ENCODE measurements at regions not wholly inside any gene's neighbourhood (a gene's known extent, or its start where the extent isn't known, plus 50 kb on each side); places are given as distances from the start of the nearest gene placed in this dataset.

DNA sequence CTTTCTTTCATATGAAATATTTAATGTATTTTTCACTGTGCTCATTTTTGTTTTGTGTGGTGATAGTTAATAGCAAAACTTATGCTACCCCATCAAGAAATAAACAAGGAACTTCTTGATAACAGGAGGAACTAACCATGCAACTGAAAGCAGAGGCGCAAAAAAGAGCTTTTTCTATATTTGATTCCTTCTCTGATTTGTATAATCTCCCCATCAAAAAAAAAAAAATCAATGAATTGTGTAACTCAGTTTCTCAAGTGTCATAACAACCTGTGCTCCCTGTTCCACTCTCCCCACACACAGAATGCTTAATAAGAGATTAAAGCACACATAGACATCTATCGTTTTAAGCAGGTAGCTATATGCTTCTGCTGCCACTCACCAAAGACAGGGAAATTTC lies 67.3 kb upstream of the MED4 start:
- H3K36me3 Mint-ChIP-seq: no peaks in the 10 kb centered on the region
- H3K27me3 Mint-ChIP-seq: no peaks in the 10 kb centered on the region
- H3K4me1 Mint-ChIP-seq: peaks cover 15 to 50% (median 37%) of the 10 kb centered on the region in 3 donors
- peaks cover 11% of the 10 kb centered on the region for H3K4me1 ChIP-seq (ENCODE audit: insufficient read depth, low read length)
- peak overlapping the region in 1 of 8 donors; percentile 7 for H3K27ac Mint-ChIP-seq
- CTCF ChIA-PET: interaction anchor here (1.6 kb wide), 1 partner anchor 59 kb away, joined by 4 read pairs; no protein-coding TSS in a partner anchor
- no peaks in the 10 kb centered on the region for H3K9me3 Mint-ChIP-seq
- H3K9me3 ChIP-seq (ENCODE audit: low read length): no peaks in the 10 kb centered on the region
- H3K4me3 Mint-ChIP-seq: no peak overlapping the region
- POLR2A ChIA-PET: interaction anchor here (0.7 kb wide), 1 partner anchor 70 kb away, joined by 3 read pairs; no protein-coding TSS in a partner anchor
- no peak overlapping the region for H3K27ac ChIP-seq (ENCODE audit: low read depth, low read length)
- H3K36me3 ChIP-seq (ENCODE audit: insufficient read depth, low read length): no peaks in the 10 kb centered on the region
- no peak overlapping the region for H3K4me3 ChIP-seq (ENCODE audit: low read length)
- no peaks in the 10 kb centered on the region for H3K27me3 ChIP-seq (ENCODE audit: insufficient read depth, low read length, poor library complexity, severe bottlenecking)
- DNase-seq: no peak

DNA sequence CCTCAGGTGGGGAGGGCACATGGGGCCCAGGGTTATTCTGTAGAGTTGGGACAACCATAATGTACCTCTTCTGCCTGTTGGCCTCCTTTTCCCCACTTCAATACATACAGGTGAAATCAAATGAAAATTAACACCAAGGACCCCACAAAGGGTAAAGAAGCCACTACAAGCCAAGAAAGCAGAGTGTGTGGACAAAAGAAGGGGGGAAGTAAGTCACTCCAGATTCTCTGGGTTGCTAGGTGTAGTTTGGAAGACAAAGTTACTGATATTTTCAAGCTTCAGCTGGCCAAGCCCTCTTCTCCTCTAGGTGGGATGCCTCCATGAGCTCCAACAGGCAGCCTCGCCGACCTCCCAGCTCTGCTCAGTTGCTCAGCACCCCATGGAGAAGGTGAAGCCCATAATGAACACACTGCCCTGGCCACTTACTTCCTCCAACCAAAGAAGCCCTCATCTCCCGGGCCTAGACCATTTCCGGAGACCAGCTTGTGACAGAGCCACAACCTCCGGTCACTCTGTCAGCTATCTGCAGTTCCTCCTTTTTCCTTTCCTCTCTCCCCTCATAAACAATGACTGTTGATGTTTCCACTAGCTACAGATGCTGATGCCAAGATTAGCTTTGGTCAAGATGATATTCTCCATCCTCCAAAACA lies 66.8 kb upstream of the MED4 start:
- POLR2A ChIA-PET: interaction anchor here (0.7 kb wide), 1 partner anchor 69 kb away, joined by 3 read pairs; no protein-coding TSS in a partner anchor
- Histone ChIP-seq H3K4me1 (ENCODE audit: insufficient read depth, low read length) (peaks cover 16% of the 10 kb centered on the region), H3K36me3 (ENCODE audit: insufficient read depth, low read length) (no peaks in the 10 kb centered on the region), H3K9me3 (ENCODE audit: low read length) (no peaks in the 10 kb centered on the region), H3K27me3 (ENCODE audit: insufficient read depth, low read length, poor library complexity, severe bottlenecking) (no peaks in the 10 kb centered on the region), H3K27ac (ENCODE audit: low read depth, low read length) (no peak overlapping the region), H3K4me3 (ENCODE audit: low read length) (no peak overlapping the region)
- Mint-ChIP-seq H3K27me3 (no peaks in the 10 kb centered on the region), H3K4me3 (no peak overlapping the region), H3K9me3 (no peaks in the 10 kb centered on the region), H3K27ac (peak overlapping the region in 2 of 8 donors; percentile 7 to 12), H3K4me1 (peaks cover 14 to 46% (median 39%) of the 10 kb centered on the region in 3 donors), H3K36me3 (no peaks in the 10 kb centered on the region)
- CTCF ChIA-PET: interaction anchor here (1.1 to 1.6 kb wide), 2 partner anchors 59 to 71 kb away, joined by 3 to 4 read pairs; partner anchors contain the start of gene ITM2B
- DNase-seq: no peak

DNA sequence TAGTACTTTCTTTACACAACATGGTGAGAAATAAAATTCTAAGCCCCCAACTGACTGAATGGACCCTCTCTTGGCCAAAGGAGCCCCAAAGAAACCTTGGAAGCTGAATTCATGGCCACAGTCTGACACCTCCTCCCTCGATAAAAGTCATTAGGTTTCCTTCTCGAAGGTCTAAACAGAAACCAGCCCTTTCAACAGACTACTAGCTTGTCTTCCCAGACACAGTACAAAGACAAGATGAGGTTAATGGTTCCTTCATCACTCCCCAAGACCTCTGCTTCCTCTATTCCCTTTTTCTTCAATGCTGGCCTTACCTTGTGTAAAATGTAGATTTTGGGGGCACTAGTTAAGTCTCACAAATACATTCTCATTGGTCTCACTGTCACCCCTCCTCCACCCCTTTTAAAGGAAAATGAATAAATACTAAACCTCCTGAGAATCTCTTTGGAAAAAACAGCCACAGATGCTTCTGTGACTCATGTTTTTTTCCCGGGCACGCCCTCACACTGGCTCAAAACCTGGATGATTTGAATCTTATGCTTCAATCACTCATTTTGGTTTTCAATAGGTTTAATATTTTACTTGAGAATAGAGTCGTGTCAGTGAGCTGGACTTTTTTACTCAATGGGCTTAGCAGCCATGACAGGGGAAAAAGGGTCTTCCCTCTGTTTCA lies 65.8 kb upstream of the MED4 start:
- Mint-ChIP-seq H3K9me3 (no peaks in the 10 kb centered on the region), H3K36me3 (no peaks in the 10 kb centered on the region), H3K27me3 (no peaks in the 10 kb centered on the region), H3K27ac (peak overlapping the region in 4 of 8 donors; percentile 0 to 52 (median 12)), H3K4me3 (peak overlapping the region in 2 of 7 donors; percentile 2 to 21), H3K4me1 (peaks cover 22 to 51% (median 49%) of the 10 kb centered on the region in 3 donors)
- Histone ChIP-seq H3K27me3 (ENCODE audit: insufficient read depth, low read length, poor library complexity, severe bottlenecking) (no peaks in the 10 kb centered on the region), H3K4me1 (ENCODE audit: insufficient read depth, low read length) (peaks cover 24% of the 10 kb centered on the region), H3K27ac (ENCODE audit: low read depth, low read length) (no peak overlapping the region), H3K4me3 (ENCODE audit: low read length) (no peak overlapping the region), H3K36me3 (ENCODE audit: insufficient read depth, low read length) (no peaks in the 10 kb centered on the region), H3K9me3 (ENCODE audit: low read length) (no peaks in the 10 kb centered on the region)
- CTCF ChIA-PET: interaction anchor here (1.1 kb wide), 1 partner anchor 72 kb away, joined by 3 read pairs; the partner anchor contains the start of gene ITM2B
- no peak for DNase-seq
- POLR2A ChIA-PET: no interaction called here

DNA sequence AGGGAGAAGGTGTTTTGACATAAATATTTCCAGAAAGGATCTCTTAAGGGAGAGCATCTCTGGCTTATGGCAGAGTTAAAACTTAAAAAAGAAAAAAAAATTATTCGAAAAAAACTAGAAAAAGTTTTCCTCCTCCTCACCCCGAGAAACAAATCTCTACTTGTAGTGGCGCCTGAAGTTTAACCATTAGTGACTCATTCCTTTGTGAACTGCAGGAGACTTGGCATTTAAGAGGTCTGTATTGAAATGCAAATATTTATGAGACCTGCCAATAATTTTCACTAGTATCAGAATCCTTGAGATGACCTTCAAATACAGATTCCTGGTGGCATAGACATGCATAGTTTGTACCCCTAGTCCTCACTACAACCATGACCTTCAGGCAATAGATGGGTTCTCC lies 64.9 kb upstream of the MED4 start:
- Mint-ChIP-seq H3K4me3 (no peak overlapping the region), H3K9me3 (no peaks in the 10 kb centered on the region), H3K27me3 (no peaks in the 10 kb centered on the region), H3K36me3 (no peaks in the 10 kb centered on the region), H3K4me1 (peaks cover 31 to 60% (median 58%) of the 10 kb centered on the region in 3 donors), H3K27ac (peak overlapping the region in 1 of 8 donors; percentile 0)
- H3K9me3 ChIP-seq (ENCODE audit: low read length): no peaks in the 10 kb centered on the region
- ChIA-PET POLR2A (no interaction called here), CTCF (no interaction called here)
- no peaks in the 10 kb centered on the region for H3K36me3 ChIP-seq (ENCODE audit: insufficient read depth, low read length)
- no peak for DNase-seq
- peaks cover 34% of the 10 kb centered on the region for H3K4me1 ChIP-seq (ENCODE audit: insufficient read depth, low read length)
- H3K27ac ChIP-seq (ENCODE audit: low read depth, low read length): no peak overlapping the region
- no peak overlapping the region for H3K4me3 ChIP-seq (ENCODE audit: low read length)
- H3K27me3 ChIP-seq (ENCODE audit: insufficient read depth, low read length, poor library complexity, severe bottlenecking): no peaks in the 10 kb centered on the region

DNA sequence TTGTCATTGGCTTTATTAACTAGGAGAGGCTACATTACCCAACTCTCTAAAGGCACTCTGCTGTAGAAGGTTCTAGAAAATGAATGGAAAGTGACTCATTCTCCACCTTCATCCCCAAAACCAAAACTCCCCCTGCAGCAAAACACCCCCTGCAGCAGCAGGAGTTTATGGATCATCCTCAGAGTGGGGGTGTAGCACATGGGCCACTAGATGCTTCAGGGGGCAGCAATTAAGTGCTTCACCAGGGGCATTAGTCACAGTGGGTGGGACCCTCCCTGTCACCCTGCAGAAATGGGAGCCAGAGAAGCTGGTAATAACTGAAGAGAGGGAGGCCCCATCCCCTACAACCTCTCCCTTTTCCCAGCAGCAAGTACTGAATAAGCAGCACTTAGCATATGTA lies 64.5 kb upstream of the MED4 start:
- H3K36me3 Mint-ChIP-seq: no peaks in the 10 kb centered on the region
- Histone ChIP-seq H3K27ac (ENCODE audit: low read depth, low read length) (no peak overlapping the region), H3K9me3 (ENCODE audit: low read length) (no peaks in the 10 kb centered on the region), H3K36me3 (ENCODE audit: insufficient read depth, low read length) (no peaks in the 10 kb centered on the region), H3K4me1 (ENCODE audit: insufficient read depth, low read length) (peaks cover 38% of the 10 kb centered on the region), H3K27me3 (ENCODE audit: insufficient read depth, low read length, poor library complexity, severe bottlenecking) (no peaks in the 10 kb centered on the region), H3K4me3 (ENCODE audit: low read length) (no peak overlapping the region)
- no peaks in the 10 kb centered on the region for H3K9me3 Mint-ChIP-seq
- DNase-seq: no peak
- H3K27me3 Mint-ChIP-seq: no peaks in the 10 kb centered on the region
- ChIA-PET POLR2A (no interaction called here), CTCF (no interaction called here)
- peak overlapping the region in 2 of 8 donors; percentile 7 to 66 for H3K27ac Mint-ChIP-seq
- no peak overlapping the region for H3K4me3 Mint-ChIP-seq
- H3K4me1 Mint-ChIP-seq: peaks cover 36 to 64% (median 62%) of the 10 kb centered on the region in 3 donors

DNA sequence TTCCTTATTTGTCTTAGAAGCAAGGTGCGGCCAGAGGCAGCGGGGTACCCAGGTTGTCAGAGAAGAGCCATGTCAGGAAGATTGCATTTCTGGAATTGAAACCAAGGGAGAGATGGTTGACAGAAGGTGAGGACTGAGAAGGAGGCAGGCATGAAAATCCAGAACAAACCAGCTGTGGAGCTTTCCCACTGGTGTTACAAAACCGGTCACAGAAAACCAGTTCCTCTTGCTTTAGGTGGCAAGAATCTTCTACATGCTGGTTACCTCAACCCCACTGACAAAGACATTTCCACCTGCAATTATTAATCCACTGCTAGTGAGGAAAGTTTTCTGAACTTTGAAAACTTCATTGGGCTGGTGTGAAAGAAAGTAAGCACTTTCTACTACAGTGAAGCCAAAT lies 64.0 kb upstream of the MED4 start:
- Mint-ChIP-seq H3K4me1 (peaks cover 40 to 69% (median 67%) of the 10 kb centered on the region in 3 donors), H3K27ac (peak overlapping the region in 4 of 8 donors; percentile 3 to 56 (median 38)), H3K36me3 (no peaks in the 10 kb centered on the region), H3K27me3 (no peaks in the 10 kb centered on the region), H3K4me3 (no peak overlapping the region), H3K9me3 (no peaks in the 10 kb centered on the region)
- Histone ChIP-seq H3K4me1 (ENCODE audit: insufficient read depth, low read length) (peaks cover 43% of the 10 kb centered on the region), H3K9me3 (ENCODE audit: low read length) (no peaks in the 10 kb centered on the region), H3K27ac (ENCODE audit: low read depth, low read length) (no peak overlapping the region), H3K4me3 (ENCODE audit: low read length) (no peak overlapping the region), H3K36me3 (ENCODE audit: insufficient read depth, low read length) (no peaks in the 10 kb centered on the region), H3K27me3 (ENCODE audit: insufficient read depth, low read length, poor library complexity, severe bottlenecking) (no peaks in the 10 kb centered on the region)
- CTCF ChIA-PET: no interaction called here
- POLR2A ChIA-PET: interaction anchor here (0.6 kb wide), 1 partner anchor 52 kb away, joined by 5 read pairs; no protein-coding TSS in a partner anchor
- no peak for DNase-seq

DNA sequence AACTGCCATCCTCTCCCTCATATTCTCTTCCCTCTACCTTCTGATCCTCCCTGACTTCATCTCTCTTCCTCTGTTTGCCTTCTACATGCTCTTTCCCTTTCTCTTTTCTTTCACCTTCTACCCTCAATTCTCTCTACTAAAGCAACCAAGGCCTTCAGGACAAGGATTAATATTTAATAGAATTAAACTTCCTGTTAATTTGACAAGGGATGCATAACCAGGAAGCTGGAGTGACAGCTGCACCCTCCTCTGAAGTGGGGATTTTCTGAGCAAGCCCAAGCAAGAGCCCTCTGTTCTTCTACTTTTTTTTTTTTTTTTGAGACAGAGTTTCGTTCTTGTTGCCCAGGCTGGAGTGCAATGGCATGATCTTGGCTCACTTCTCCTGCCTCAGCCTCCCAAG lies 63.4 kb upstream of the MED4 start:
- Histone ChIP-seq H3K27ac (ENCODE audit: low read depth, low read length) (no peak overlapping the region), H3K9me3 (ENCODE audit: low read length) (no peaks in the 10 kb centered on the region), H3K4me1 (ENCODE audit: insufficient read depth, low read length) (peaks cover 48% of the 10 kb centered on the region), H3K36me3 (ENCODE audit: insufficient read depth, low read length) (no peaks in the 10 kb centered on the region), H3K4me3 (ENCODE audit: low read length) (no peak overlapping the region), H3K27me3 (ENCODE audit: insufficient read depth, low read length, poor library complexity, severe bottlenecking) (no peaks in the 10 kb centered on the region)
- no peaks in the 10 kb centered on the region for H3K36me3 Mint-ChIP-seq
- POLR2A ChIA-PET: interaction anchor here (0.6 kb wide), 1 partner anchor 52 kb away, joined by 5 read pairs; no protein-coding TSS in a partner anchor
- H3K4me1 Mint-ChIP-seq: peaks cover 44 to 76% (median 73%) of the 10 kb centered on the region in 3 donors
- peak overlapping the region in 4 of 7 donors; percentile 4 to 28 (median 8) for H3K4me3 Mint-ChIP-seq
- H3K27me3 Mint-ChIP-seq: no peaks in the 10 kb centered on the region
- CTCF ChIA-PET: no interaction called here
- peak overlapping the region; percentile 22 to 89 (median 64) for H3K27ac Mint-ChIP-seq
- H3K9me3 Mint-ChIP-seq: no peaks in the 10 kb centered on the region
- no peak for DNase-seq

DNA sequence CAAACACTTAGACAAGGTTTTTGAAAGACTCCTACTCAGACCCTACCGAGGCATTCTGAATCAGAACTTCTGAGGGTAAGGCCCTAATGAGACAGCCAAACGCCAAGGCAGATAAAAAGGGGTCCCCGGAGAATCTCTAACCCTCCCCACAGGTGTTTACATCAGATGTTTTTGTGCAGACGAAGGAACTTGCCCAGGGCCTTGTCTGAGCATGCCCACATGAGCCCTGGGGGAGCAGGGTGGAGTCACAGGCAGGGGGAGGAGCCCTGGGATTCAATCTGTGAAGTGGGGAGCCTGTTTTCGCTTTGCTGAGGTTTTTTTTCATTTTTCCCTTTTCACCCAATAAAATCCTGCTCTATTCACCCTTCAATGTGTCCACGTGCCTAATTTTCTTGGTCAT lies 61.6 kb upstream of the MED4 start:
- Mint-ChIP-seq H3K27ac (peak overlapping the region; percentile 78 to 98 (median 88)), H3K36me3 (no peaks in the 10 kb centered on the region), H3K27me3 (no peaks in the 10 kb centered on the region), H3K4me1 (peaks cover 62 to 88% (median 83%) of the 10 kb centered on the region in 3 donors), H3K4me3 (peak overlapping the region; percentile 25 to 89 (median 77)), H3K9me3 (no peaks in the 10 kb centered on the region)
- H3K4me3 ChIP-seq (ENCODE audit: low read length): peak overlapping the region; percentile 19
- peaks cover 66% of the 10 kb centered on the region for H3K4me1 ChIP-seq (ENCODE audit: insufficient read depth, low read length)
- H3K27ac ChIP-seq (ENCODE audit: low read depth, low read length): peak overlapping the region; percentile 60
- no peaks in the 10 kb centered on the region for H3K36me3 ChIP-seq (ENCODE audit: insufficient read depth, low read length)
- peak; percentile 53 to 90 (median 73) for DNase-seq
- ChIA-PET CTCF (interaction anchor here (1.2 to 4.3 kb wide), 9 partner anchors 26 to 119 kb away, joined by 3 to 19 read pairs (median 5); partner anchors contain the start of genes ITM2B and NUDT15), POLR2A (interaction anchor here (0.7 to 2.5 kb wide), 7 partner anchors 20 to 119 kb away, joined by 3 to 34 read pairs (median 4); partner anchors contain the start of genes ITM2B and NUDT15)
- H3K27me3 ChIP-seq (ENCODE audit: insufficient read depth, low read length, poor library complexity, severe bottlenecking): no peaks in the 10 kb centered on the region
- H3K9me3 ChIP-seq (ENCODE audit: low read length): no peaks in the 10 kb centered on the region
